ENCODE measurements at regions not wholly inside any gene's neighbourhood (a gene's known extent, or its start where the extent isn't known, plus 50 kb on each side); places are given as distances from the start of the nearest gene placed in this dataset.

GRCh38 chr4:147029296-147029695 is 83.6 kb upstream of the TTC29 start:
- Histone ChIP-seq H3K27me3 (no peaks in the 10 kb centered on the region), H3K9me3 (no peaks in the 10 kb centered on the region), H3K4me1 (no peaks in the 10 kb centered on the region), H3K36me3 (no peaks in the 10 kb centered on the region), H3K4me3 (no peak overlapping the region), H3K27ac (no peak overlapping the region)
- DNase-seq, result no peak
- no peak for TF ChIP-seq POLR2A (IDR thresholded peaks at IDR 0.05)
- no peak for TF ChIP-seq EP300 (IDR thresholded peaks at IDR 0.05; ENCODE audit: low read depth)
- no peak for TF ChIP-seq POLR2AphosphoS5 (IDR thresholded peaks at IDR 0.05)
- no peak for TF ChIP-seq CTCF (IDR thresholded peaks at IDR 0.05)
- intact Hi-C loops (cut with DNase I; ENCODE audit: low total_unique reads) (no loop called here), in situ Hi-C loops (cut with MboI; ENCODE audit: low pct_ligation_motif_present in 1 of 4, low pct_unique_long_range_greater_than_20kb in 1 of 4, low sequenced_read_pairs in 3 of 4) (loop anchor here in 1 of 4 donors (10.0 kb wide), 1 partner anchor 66 kb away; no protein-coding TSS in a partner anchor)

- Histone ChIP-seq H3K4me3 (no peak overlapping the region), H3K4me1 (no peaks in the 10 kb centered on the region), H3K9me3 (no peaks in the 10 kb centered on the region), H3K27me3 (no peaks in the 10 kb centered on the region), H3K36me3 (no peaks in the 10 kb centered on the region), H3K27ac (no peak overlapping the region)
- TF ChIP-seq POLR2A (IDR thresholded peaks at IDR 0.05) (no peak), EP300 (IDR thresholded peaks at IDR 0.05; ENCODE audit: low read depth) (no peak), CTCF (IDR thresholded peaks at IDR 0.05) (no peak), POLR2AphosphoS5 (IDR thresholded peaks at IDR 0.05) (no peak)
- in situ Hi-C loops (cut with MboI; ENCODE audit: low pct_ligation_motif_present in 1 of 4, low pct_unique_long_range_greater_than_20kb in 1 of 4, low sequenced_read_pairs in 3 of 4), result no loop called here
- no peak for DNase-seq
- intact Hi-C loops (cut with DNase I; ENCODE audit: low total_unique reads), result no loop called here
- WGBS, 2 donors (ENCODE audit: low coverage in 1 of 2), result 48 to 50% methylated on average over 1 of the region's 1 CpG
Observed at GRCh38 chr4:147034372-147034771, 88.7 kb upstream of the TTC29 start.

GRCh38 chr4:147037069-147037468 is 91.4 kb upstream of the TTC29 start:
- no peak for DNase-seq
- Histone ChIP-seq H3K27ac (no peak overlapping the region), H3K27me3 (no peaks in the 10 kb centered on the region), H3K9me3 (no peaks in the 10 kb centered on the region), H3K4me3 (no peak overlapping the region), H3K36me3 (no peaks in the 10 kb centered on the region), H3K4me1 (no peaks in the 10 kb centered on the region)
- no peak for TF ChIP-seq POLR2AphosphoS5 (IDR thresholded peaks at IDR 0.05)
- no peak for TF ChIP-seq POLR2A (IDR thresholded peaks at IDR 0.05)
- no peak for TF ChIP-seq CTCF (IDR thresholded peaks at IDR 0.05)
- no peak for TF ChIP-seq EP300 (IDR thresholded peaks at IDR 0.05; ENCODE audit: low read depth)
- intact Hi-C loops (cut with DNase I; ENCODE audit: low total_unique reads) (no loop called here), in situ Hi-C loops (cut with MboI; ENCODE audit: low pct_ligation_motif_present in 1 of 4, low pct_unique_long_range_greater_than_20kb in 1 of 4, low sequenced_read_pairs in 3 of 4) (no loop called here)
- WGBS, 2 donors (ENCODE audit: low coverage in 1 of 2), result 79 to 86% methylated on average over 4 of the region's 4 CpGs

- no peak for DNase-seq
- intact Hi-C loops (cut with DNase I; ENCODE audit: low total_unique reads), result no loop called here
- Histone ChIP-seq H3K9me3 (no peaks in the 10 kb centered on the region), H3K27ac (no peak overlapping the region), H3K27me3 (no peaks in the 10 kb centered on the region), H3K36me3 (no peaks in the 10 kb centered on the region), H3K4me3 (no peak overlapping the region), H3K4me1 (no peaks in the 10 kb centered on the region)
- TF ChIP-seq CTCF (IDR thresholded peaks at IDR 0.05) (no peak), POLR2A (IDR thresholded peaks at IDR 0.05) (no peak), EP300 (IDR thresholded peaks at IDR 0.05; ENCODE audit: low read depth) (no peak), POLR2AphosphoS5 (IDR thresholded peaks at IDR 0.05) (no peak)
- 76% methylated on average over 8 of the region's 8 CpGs; no CpG with 5 or more reads in 1 of the 2 donors for WGBS, 2 donors (ENCODE audit: low coverage in 1 of 2)
- in situ Hi-C loops (cut with MboI; ENCODE audit: low pct_ligation_motif_present in 1 of 4, low pct_unique_long_range_greater_than_20kb in 1 of 4, low sequenced_read_pairs in 3 of 4), result no loop called here
Observed at GRCh38 chr4:147039976-147040575, 94.4 kb upstream of the TTC29 start.
